ENCODE measurements at regions not wholly inside any gene's neighbourhood (a gene's known extent, or its start where the extent isn't known, plus 50 kb on each side); places are given as distances from the start of the nearest gene placed in this dataset.

GRCh38 chr20:11230999-11231398 lies 557.2 kb upstream of the JAG1 start:
- TF ChIP-seq JUN (IDR thresholded peaks at IDR 0.05; ENCODE audit: low read depth, low read length), result no peak
- no peak for TF ChIP-seq TAF1 (IDR thresholded peaks at IDR 0.05; ENCODE audit: low read depth, low read length)
- no peak for TF ChIP-seq SIN3A (conservative IDR thresholded peaks at IDR 0.05 in 1 of 2, IDR thresholded peaks at IDR 0.05 in 1 of 2; ENCODE audit: low read depth in 1 of 2, low read length in 2 of 2)
- no peak for TF ChIP-seq CBX5 (IDR thresholded peaks at IDR 0.05; ENCODE audit: low read depth, low read length)
- TF ChIP-seq CHD1 (IDR thresholded peaks at IDR 0.05; ENCODE audit: low read depth, low read length), result no peak
- no peak for TF ChIP-seq EZH2 (IDR thresholded peaks at IDR 0.05; ENCODE audit: low read depth, low read length, severe bottlenecking)
- no peak for TF ChIP-seq RBBP5 (IDR thresholded peaks at IDR 0.05; ENCODE audit: borderline replicate concordance, low read depth, low read length)
- TF ChIP-seq POLR2A (IDR thresholded peaks at IDR 0.05; ENCODE audit: control extremely low read depth in 1 of 2, low read depth in 2 of 2, low read length in 2 of 2), result no peak

All from H1 (cell line).